HepG2 (cell line): ENCODE measurements at regions not wholly inside any gene's neighbourhood (a gene's known extent, or its start where the extent isn't known, plus 50 kb on each side); places are given as distances from the start of the nearest gene placed in this dataset.

Source experiments
- ATAC-seq: fragments of 200-7000 bp; cut with Tn5 transposase; 3 replicates; pipeline ENCODE4 v1.9.1; 2020; ENCODE audit warnings: mild to moderate bottlenecking, moderate library complexity
- BruUV-seq: library from RNA; stranded (reverse); fragments of 400-500 nt; replicated peaks from 2 replicates; lab custom pipeline; 2021; lab: Mats Ljungman, UMichigan
- CTCF ChIA-PET: fragments of 300-600 bp; formaldehyde crosslinking; extraction: SDS; loops from one replicate; lab custom pipeline; 2021; ENCODE audit warnings: low total read pairs, inconsistent platforms, low intra/inter-chr PET ratio; lab: Yijun Ruan, JAX
- POLR2A ChIA-PET: fragments of 350-600 bp; sonication (Branson Sonifier 250); formaldehyde crosslinking; loops from one replicate; lab custom pipeline; 2020; ENCODE audit warnings: antibody characterized with exemption, inconsistent platforms; lab: Yijun Ruan, JAX
- DNase-seq: peaks from one replicate; pipeline ENCODE4 v3.0.0-alpha.2; 2015; ENCODE audit warnings: low spot score
- FAIRE-seq: peaks from 3 replicates; lab custom pipeline; 2011; peaks lifted over from hg19 to GRCh38; lab: Jason Lieb, UNC
- H2AFZ ChIP-seq: one replicate; pipeline ENCODE4 v1.6.1; 2011; ENCODE audit warnings: low read length, inconsistent platforms
- H3K27ac ChIP-seq: fragments of 300-600 bp; 3 replicates; pipeline ENCODE4 v1.8.0; 2011; ENCODE audit warnings: mixed run types, mild to moderate bottlenecking, mixed read lengths, low read length, inconsistent platforms; ENCODE audit not compliant: insufficient read depth; ENCODE audit errors: extremely low read length
- H3K27me3 ChIP-seq, 2 experiments: fragments of 200-600 bp in 1 of 2; 2 replicates in 1 of 2; 3 replicates in 1 of 2; pipeline versions ENCODE4 v1.6.0 to v1.8.0; 2011; ENCODE audit warnings: low read length in 2 of 2, mild to moderate bottlenecking in 2 of 2, moderate library complexity in 2 of 2, inconsistent platforms in 1 of 2; ENCODE audit not compliant: insufficient read depth in 2 of 2, control insufficient read depth in 1 of 2
- H3K36me3 ChIP-seq, 2 experiments: fragments of 200-600 bp in 1 of 2; replicated peaks in 1 of 2; 2 replicates in 1 of 2; 3 replicates in 1 of 2; pipeline versions ENCODE4 v1.5.1 to v1.8.0; 2011; ENCODE audit warnings: low read length in 2 of 2, inconsistent platforms in 1 of 2; ENCODE audit not compliant: insufficient read depth in 2 of 2, control insufficient read depth in 1 of 2
- H3K4me1 ChIP-seq: 2 replicates; pipeline ENCODE4 v1.5.1; 2012; ENCODE audit warnings: low read length, inconsistent platforms; ENCODE audit not compliant: insufficient read depth
- H3K4me2 ChIP-seq: 2 replicates; pipeline ENCODE4 v1.6.0; 2011; ENCODE audit warnings: low read depth, low read length, inconsistent platforms
- H3K4me3 ChIP-seq, 3 experiments: fragments of 200-600 bp in 1 of 3; sonication (generic), shearing (Covaris generic) in 1 of 3; replicated peaks in 1 of 3; 2 replicates each; pipeline ENCODE4 v1.5.1; 2011 to 2016; ENCODE audit warnings: low read length in 3 of 3, inconsistent platforms in 2 of 3, low read depth in 2 of 3, mild to moderate bottlenecking in 2 of 3, control low read depth in 1 of 3, mixed read lengths in 1 of 3; ENCODE audit not compliant: insufficient read depth in 1 of 3
- H3K79me2 ChIP-seq: one replicate; pipeline ENCODE4 v1.6.1; 2011; ENCODE audit warnings: low read length, inconsistent platforms; ENCODE audit not compliant: insufficient read depth
- H3K9ac ChIP-seq: 2 replicates; pipeline ENCODE4 v1.6.0; 2011; ENCODE audit warnings: mild to moderate bottlenecking, low read depth, low read length, inconsistent platforms; ENCODE audit not compliant: insufficient read depth
- H3K9me3 ChIP-seq: 2 replicates; pipeline ENCODE4 v1.5.1; 2012; ENCODE audit warnings: mild to moderate bottlenecking, low read length
- H4K20me1 ChIP-seq: 2 replicates; pipeline ENCODE4 v1.6.0; 2011; ENCODE audit warnings: inconsistent platforms, mild to moderate bottlenecking, low read length, moderate library complexity; ENCODE audit not compliant: insufficient read depth
- NFATC3 ChIP-seq: sonication (generic); formaldehyde crosslinking; IDR thresholded peaks from 2 replicates; pipeline ENCODE4 v1.5.1; 2020; ENCODE audit warnings: mild to moderate bottlenecking, missing genetic modification reagents
- RBM22 ChIP-seq: fragments of 200-400 bp; formaldehyde crosslinking; optimal IDR thresholded peaks from 2 replicates; pipeline ENCODE3; 2017; ENCODE audit warnings: mild to moderate bottlenecking, low read length, moderate library complexity
- ZGPAT ChIP-seq: IDR thresholded peaks from 2 replicates; pipeline ENCODE4 v1.6.1; 2016; ENCODE audit warnings: mild to moderate bottlenecking
- ZNF142 ChIP-seq: sonication (generic); formaldehyde crosslinking; IDR thresholded peaks from 2 replicates; pipeline ENCODE4 v1.4.0; 2020; ENCODE audit warnings: missing genetic modification reagents
- WGBS: methylation state at CpG from one replicate; pipeline ENCODE4 v1.1.6; 2017; ENCODE audit warnings: low lambda C conversion rate; 5-methylcytosine and 5-hydroxymethylcytosine counted together
- in situ Hi-C: cut with HindIII; loops from 2 replicates; pipeline ENCODE4 v1.10.0; 2017; ENCODE audit warnings: low pct_unique_long_range_greater_than_20kb; ENCODE audit not compliant: extremely low pct_ligation_motif_present
- intact Hi-C: fragments of 100-400 bp; cut with micrococcal nuclease; formaldehyde crosslinking; loops from one replicate; pipeline ENCODE4 v1.10.0; 2022; ENCODE audit not compliant: unreplicated experiment

- POLR2A ChIA-PET = no interaction called here
- in situ Hi-C loops = no loop called here
- H3K36me3 ChIP-seq = no peaks in the 10 kb centered on the region
Observed at GRCh38 chr12:93208011-93208410, 169.7 kb upstream of the NUDT4 start.

More at GRCh38 chr12:93208011-93208410, 169.7 kb upstream of the NUDT4 start:
- Histone ChIP-seq H3K4me2 (no peak overlapping the region), H3K4me3 (no peak overlapping the region), H3K27ac (no peak overlapping the region), H3K27me3 (no peaks in the 10 kb centered on the region; a peak in 1 of 5 replicates), H3K9ac (no peak overlapping the region), H2AFZ (no peak overlapping the region), H3K9me3 (no peaks in the 10 kb centered on the region), H4K20me1 (no peaks in the 10 kb centered on the region), H3K4me1 (no peaks in the 10 kb centered on the region), H3K79me2 (no peaks in the 10 kb centered on the region)
- FAIRE-seq (no peak), DNase-seq (no peak), ATAC-seq (no peak)
- WGBS = 3% methylated on average over 1 of the region's 1 CpG
- no peak for TF ChIP-seq ZGPAT (CRISPR knock-in tag)
- TF ChIP-seq NFATC3 (CRISPR knock-in tag) = no peak
- TF ChIP-seq ZNF142 (CRISPR knock-in tag) = no peak
- no peak for TF ChIP-seq RBM22
- intact Hi-C loops = no loop called here
- CTCF ChIA-PET = no interaction called here
- BruUV-seq = no TSS peak
